ENCODE measurements at regions not wholly inside any gene's neighbourhood (a gene's known extent, or its start where the extent isn't known, plus 50 kb on each side); places are given as distances from the start of the nearest gene placed in this dataset.

DNA sequence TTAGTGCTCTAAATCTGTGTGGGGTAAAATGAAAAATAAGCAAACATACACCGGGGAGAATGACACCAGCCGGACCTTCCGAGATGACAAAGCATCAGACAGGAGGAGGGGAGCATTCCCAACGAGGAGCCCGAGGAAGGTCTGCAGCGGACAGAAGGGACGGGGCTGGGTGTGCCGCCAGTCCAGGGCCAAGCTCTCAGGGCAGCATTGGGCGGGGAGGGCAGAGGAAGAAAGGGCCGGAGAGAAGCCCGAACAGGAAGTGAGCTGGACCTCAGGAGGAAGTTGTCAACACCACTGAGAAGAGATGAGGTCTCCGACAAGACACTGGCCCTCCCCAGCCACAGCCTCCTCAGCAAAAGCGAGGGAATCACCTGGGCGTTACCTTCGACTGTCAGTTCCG lies 182.6 kb upstream of the RNF32 start:
- TF ChIP-seq RAD21 (IDR thresholded peaks at IDR 0.05; ENCODE audit: low read depth) (no peak), EGR1 (IDR thresholded peaks at IDR 0.05) (no peak), EP300 (IDR thresholded peaks at IDR 0.05; ENCODE audit: borderline replicate concordance) (no peak), TCF12 (IDR thresholded peaks at IDR 0.05; ENCODE audit: low read depth) (no peak), TAF1 (IDR thresholded peaks at IDR 0.05; ENCODE audit: low read depth) (no peak), YY1 (IDR thresholded peaks at IDR 0.05; ENCODE audit: low read depth) (no peak), NFIC (IDR thresholded peaks at IDR 0.05) (no peak), TEAD4 (IDR thresholded peaks at IDR 0.05) (no peak), FOXM1 (IDR thresholded peaks at IDR 0.05; ENCODE audit: borderline replicate concordance, low read depth) (no peak), ZBTB7A (IDR thresholded peaks at IDR 0.05; ENCODE audit: low read depth) (no peak)
- TF ChIP-seq, protein P1, sequence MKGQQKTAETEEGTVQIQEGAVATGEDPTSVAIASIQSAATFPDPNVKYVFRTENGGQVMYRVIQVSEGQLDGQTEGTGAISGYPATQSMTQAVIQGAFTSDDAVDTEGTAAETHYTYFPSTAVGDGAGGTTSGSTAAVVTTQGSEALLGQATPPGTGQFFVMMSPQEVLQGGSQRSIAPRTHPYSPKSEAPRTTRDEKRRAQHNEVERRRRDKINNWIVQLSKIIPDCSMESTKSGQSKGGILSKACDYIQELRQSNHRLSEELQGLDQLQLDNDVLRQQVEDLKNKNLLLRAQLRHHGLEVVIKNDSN (IDR thresholded peaks at IDR 0.05): no peak
- TF ChIP-seq, protein P2, sequence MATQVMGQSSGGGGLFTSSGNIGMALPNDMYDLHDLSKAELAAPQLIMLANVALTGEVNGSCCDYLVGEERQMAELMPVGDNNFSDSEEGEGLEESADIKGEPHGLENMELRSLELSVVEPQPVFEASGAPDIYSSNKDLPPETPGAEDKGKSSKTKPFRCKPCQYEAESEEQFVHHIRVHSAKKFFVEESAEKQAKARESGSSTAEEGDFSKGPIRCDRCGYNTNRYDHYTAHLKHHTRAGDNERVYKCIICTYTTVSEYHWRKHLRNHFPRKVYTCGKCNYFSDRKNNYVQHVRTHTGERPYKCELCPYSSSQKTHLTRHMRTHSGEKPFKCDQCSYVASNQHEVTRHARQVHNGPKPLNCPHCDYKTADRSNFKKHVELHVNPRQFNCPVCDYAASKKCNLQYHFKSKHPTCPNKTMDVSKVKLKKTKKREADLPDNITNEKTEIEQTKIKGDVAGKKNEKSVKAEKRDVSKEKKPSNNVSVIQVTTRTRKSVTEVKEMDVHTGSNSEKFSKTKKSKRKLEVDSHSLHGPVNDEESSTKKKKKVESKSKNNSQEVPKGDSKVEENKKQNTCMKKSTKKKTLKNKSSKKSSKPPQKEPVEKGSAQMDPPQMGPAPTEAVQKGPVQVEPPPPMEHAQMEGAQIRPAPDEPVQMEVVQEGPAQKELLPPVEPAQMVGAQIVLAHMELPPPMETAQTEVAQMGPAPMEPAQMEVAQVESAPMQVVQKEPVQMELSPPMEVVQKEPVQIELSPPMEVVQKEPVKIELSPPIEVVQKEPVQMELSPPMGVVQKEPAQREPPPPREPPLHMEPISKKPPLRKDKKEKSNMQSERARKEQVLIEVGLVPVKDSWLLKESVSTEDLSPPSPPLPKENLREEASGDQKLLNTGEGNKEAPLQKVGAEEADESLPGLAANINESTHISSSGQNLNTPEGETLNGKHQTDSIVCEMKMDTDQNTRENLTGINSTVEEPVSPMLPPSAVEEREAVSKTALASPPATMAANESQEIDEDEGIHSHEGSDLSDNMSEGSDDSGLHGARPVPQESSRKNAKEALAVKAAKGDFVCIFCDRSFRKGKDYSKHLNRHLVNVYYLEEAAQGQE (IDR thresholded peaks at IDR 0.05; ENCODE audit: low read depth): no peak
- TF ChIP-seq, protein P3, sequence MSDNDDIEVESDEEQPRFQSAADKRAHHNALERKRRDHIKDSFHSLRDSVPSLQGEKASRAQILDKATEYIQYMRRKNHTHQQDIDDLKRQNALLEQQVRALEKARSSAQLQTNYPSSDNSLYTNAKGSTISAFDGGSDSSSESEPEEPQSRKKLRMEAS (IDR thresholded peaks at IDR 0.05): no peak

DNA sequence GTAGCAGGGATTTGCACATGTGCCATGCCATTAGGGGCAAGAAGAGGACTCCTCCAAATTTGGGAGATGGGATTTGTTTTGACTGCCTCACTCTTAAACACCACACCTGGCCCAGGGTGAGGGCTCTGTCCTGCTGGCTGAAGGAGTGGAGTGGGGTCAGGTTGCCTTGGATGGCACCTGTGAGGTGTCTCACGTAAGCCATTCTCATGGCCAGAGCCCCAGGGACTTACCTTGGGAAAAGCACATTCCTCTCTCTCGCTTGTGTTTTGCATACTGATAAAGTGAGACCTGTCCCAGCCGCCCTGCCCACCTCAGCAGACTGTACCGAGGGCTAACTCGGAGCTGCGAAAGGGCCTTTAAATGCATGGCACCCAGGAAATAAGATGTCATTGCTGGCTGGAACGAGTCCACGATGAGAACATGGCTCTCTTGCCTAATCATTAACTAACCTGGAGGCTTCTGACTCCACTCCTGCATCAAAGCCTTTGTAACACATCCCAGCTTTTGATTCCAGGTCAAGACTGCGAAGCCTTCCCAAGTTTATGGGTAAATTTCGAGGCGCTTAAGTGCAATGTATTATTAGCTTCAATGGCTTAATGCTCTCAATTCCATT lies 184.0 kb upstream of the RNF32 start:
- TF ChIP-seq CREB1 (IDR thresholded peaks at IDR 0.05; ENCODE audit: low read depth) (no peak), ZBTB7A (IDR thresholded peaks at IDR 0.05; ENCODE audit: low read depth) (no peak), TCF12 (IDR thresholded peaks at IDR 0.05; ENCODE audit: low read depth) (no peak), TEAD4 (IDR thresholded peaks at IDR 0.05) (no peak), FOXM1 (IDR thresholded peaks at IDR 0.05; ENCODE audit: borderline replicate concordance, low read depth) (no peak), NFIC (IDR thresholded peaks at IDR 0.05) (no peak), TAF1 (IDR thresholded peaks at IDR 0.05; ENCODE audit: low read depth) (no peak)

DNA sequence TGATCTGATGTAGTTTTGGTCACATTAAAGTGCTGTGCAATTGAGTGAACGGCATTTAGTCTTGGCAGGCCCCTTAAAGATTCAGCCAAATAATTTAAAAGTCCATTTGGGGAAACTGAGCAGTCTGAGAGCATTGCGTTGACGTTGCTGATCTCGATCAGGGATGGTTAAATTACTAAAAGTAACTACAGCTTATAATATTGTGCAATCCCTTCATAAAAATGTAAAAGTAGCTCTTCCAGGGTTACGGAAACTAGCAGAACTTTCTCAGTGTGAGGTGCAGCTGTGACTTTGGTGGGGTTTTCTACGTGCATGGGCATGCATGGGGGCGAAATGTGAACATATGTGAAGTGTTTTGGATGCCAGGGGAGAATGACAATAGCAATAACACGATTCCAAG lies 184.5 kb upstream of the RNF32 start:
- TF ChIP-seq TEAD4 (IDR thresholded peaks at IDR 0.05) (no peak), TAF1 (IDR thresholded peaks at IDR 0.05; ENCODE audit: low read depth) (no peak), EGR1 (IDR thresholded peaks at IDR 0.05) (no peak), CEBPB (IDR thresholded peaks at IDR 0.05) (no peak), NFIC (IDR thresholded peaks at IDR 0.05) (no peak), FOXM1 (IDR thresholded peaks at IDR 0.05; ENCODE audit: borderline replicate concordance, low read depth) (no peak), ZBTB7A (IDR thresholded peaks at IDR 0.05; ENCODE audit: low read depth) (no peak), CREB1 (IDR thresholded peaks at IDR 0.05; ENCODE audit: low read depth) (no peak), TCF12 (IDR thresholded peaks at IDR 0.05; ENCODE audit: low read depth) (no peak), RAD21 (IDR thresholded peaks at IDR 0.05; ENCODE audit: low read depth) (no peak), EP300 (IDR thresholded peaks at IDR 0.05; ENCODE audit: borderline replicate concordance) (no peak), YY1 (IDR thresholded peaks at IDR 0.05; ENCODE audit: low read depth) (no peak)
- TF ChIP-seq, protein P2 (IDR thresholded peaks at IDR 0.05; ENCODE audit: low read depth): no peak
- TF ChIP-seq, protein P3 (IDR thresholded peaks at IDR 0.05): no peak
- TF ChIP-seq, protein P1 (IDR thresholded peaks at IDR 0.05): no peak

DNA sequence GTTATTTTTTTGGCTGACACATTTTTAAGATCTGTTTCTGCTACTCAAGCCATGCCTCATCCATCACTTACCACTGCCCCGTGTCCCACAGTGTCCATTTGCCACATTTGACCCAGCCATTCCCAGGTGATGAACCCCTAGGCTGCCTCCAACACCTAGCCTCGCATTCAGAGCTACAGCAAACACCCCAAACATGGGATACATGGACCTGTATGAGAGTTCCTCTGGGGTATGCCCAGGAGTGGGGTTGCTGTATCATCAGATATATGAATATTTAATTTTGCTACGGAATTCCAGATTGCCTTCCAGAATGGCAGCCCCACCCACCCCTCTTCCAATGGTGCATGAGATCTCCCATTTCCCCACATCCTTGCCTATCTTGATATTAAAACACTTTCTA lies 190.1 kb upstream of the RNF32 start:
- TF ChIP-seq EGR1 (IDR thresholded peaks at IDR 0.05) (no peak), YY1 (IDR thresholded peaks at IDR 0.05; ENCODE audit: low read depth) (no peak), EP300 (IDR thresholded peaks at IDR 0.05; ENCODE audit: borderline replicate concordance) (no peak), FOXM1 (IDR thresholded peaks at IDR 0.05; ENCODE audit: borderline replicate concordance, low read depth) (no peak), ZBTB7A (IDR thresholded peaks at IDR 0.05; ENCODE audit: low read depth) (no peak)
- TF ChIP-seq, protein P3 (IDR thresholded peaks at IDR 0.05): no peak
- TF ChIP-seq, protein P1 (IDR thresholded peaks at IDR 0.05): no peak

DNA sequence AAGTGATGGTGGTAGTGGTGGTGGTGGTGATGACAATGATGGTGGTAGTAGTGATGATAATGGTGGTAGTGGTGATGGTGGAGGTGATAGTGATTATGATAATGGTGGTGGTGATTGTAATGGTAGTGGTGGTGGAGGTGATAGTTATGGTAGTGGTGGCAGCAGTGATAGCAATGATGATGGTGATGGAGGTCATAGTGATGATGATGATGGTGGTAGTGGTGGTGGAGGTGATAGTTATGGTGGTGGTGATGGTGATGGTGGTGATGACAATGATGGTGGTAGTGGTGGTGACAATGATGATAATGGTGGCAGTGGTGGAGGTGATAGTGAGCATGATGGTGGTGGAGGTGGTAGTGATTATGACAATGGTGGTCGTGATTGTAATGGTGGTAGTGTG lies 191.7 kb upstream of the RNF32 start:
- TF ChIP-seq TEAD4 (IDR thresholded peaks at IDR 0.05): no peak
- TF ChIP-seq, protein P2 (IDR thresholded peaks at IDR 0.05; ENCODE audit: low read depth): no peak
- TF ChIP-seq EGR1 (IDR thresholded peaks at IDR 0.05): no peak
- no peak for TF ChIP-seq CREB1 (IDR thresholded peaks at IDR 0.05; ENCODE audit: low read depth)
- TF ChIP-seq RAD21 (IDR thresholded peaks at IDR 0.05; ENCODE audit: low read depth): no peak
- TF ChIP-seq TAF1 (IDR thresholded peaks at IDR 0.05; ENCODE audit: low read depth): no peak
- no peak for TF ChIP-seq TCF12 (IDR thresholded peaks at IDR 0.05; ENCODE audit: low read depth)
- no peak for TF ChIP-seq EP300 (IDR thresholded peaks at IDR 0.05; ENCODE audit: borderline replicate concordance)
- TF ChIP-seq, protein P1 (IDR thresholded peaks at IDR 0.05): no peak
- TF ChIP-seq, protein P3 (IDR thresholded peaks at IDR 0.05): no peak
- no peak for TF ChIP-seq FOXM1 (IDR thresholded peaks at IDR 0.05; ENCODE audit: borderline replicate concordance, low read depth)
- no peak for TF ChIP-seq YY1 (IDR thresholded peaks at IDR 0.05; ENCODE audit: low read depth)
- no peak for TF ChIP-seq NFIC (IDR thresholded peaks at IDR 0.05)
- TF ChIP-seq ZBTB7A (IDR thresholded peaks at IDR 0.05; ENCODE audit: low read depth): no peak
- TF ChIP-seq CEBPB (IDR thresholded peaks at IDR 0.05): no peak

Data from Ishikawa (cell line).